B cell (primary cell): ENCODE measurements at regions not wholly inside any gene's neighbourhood (a gene's known extent, or its start where the extent isn't known, plus 50 kb on each side); places are given as distances from the start of the nearest gene placed in this dataset. TPM values are rescaled to one million over a fixed set of nuclear protein-coding genes. Genes with fewer than 3 reads are reported as not detected.

Experiments used
- ATAC-seq: fragments of 200-7000 bp; cut with Tn5 transposase; one replicate; pipeline ENCODE4 v1.10.0; 2021; ENCODE audit warnings: low read depth, mild to moderate bottlenecking, moderate number of reproducible peaks, moderate library complexity
- CTCF ChIA-PET: fragments of 350-600 bp; sonication (Branson Sonifier 250); formaldehyde crosslinking; loops from one replicate; lab custom pipeline; 2021; ENCODE audit warnings: antibody characterized with exemption, inconsistent platforms; lab: Charles Lee
- POLR2A ChIA-PET: fragments of 350-600 bp; sonication (Branson Sonifier 250); formaldehyde crosslinking; loops from one replicate; lab custom pipeline; 2021; ENCODE audit warnings: antibody characterized with exemption; lab: Charles Lee
- DNase-seq: peaks from one replicate; pipeline ENCODE4 v3.0.0; 2013
- H2AFZ ChIP-seq: 2 replicates; pipeline ENCODE4 v1.6.1; 2012; ENCODE audit warnings: mild to moderate bottlenecking, low read depth, low read length; ENCODE audit not compliant: insufficient read depth, poor library complexity, severe bottlenecking
- H3K27ac ChIP-seq, 2 donors: 1 replicate in 1 of 2; 2 replicates in 1 of 2; pipeline ENCODE4 v1.5.1; 2012 to 2013; ENCODE audit warnings: low read length in 2 of 2, mild to moderate bottlenecking in 2 of 2, moderate library complexity in 1 of 2
- H3K27me3 ChIP-seq, 4 experiments: fragments of 200-600 bp in 1 of 4; sonication (generic) in 1 of 4; replicated peaks in 1 of 4; 1 replicate in 2 of 4; 2 replicates in 2 of 4; pipeline versions ENCODE4 v1.6.1 to v1.7.0; 2013 to 2016; ENCODE audit warnings: low read length in 3 of 4, mild to moderate bottlenecking in 2 of 4, mixed read lengths in 1 of 4, moderate library complexity in 1 of 4; ENCODE audit not compliant: insufficient read depth in 4 of 4, control insufficient read depth in 3 of 4; ENCODE audit errors: control extremely low read depth in 1 of 4
- H3K36me3 ChIP-seq, 2 experiments: replicated peaks in 1 of 2; 1 replicate in 1 of 2; 2 replicates in 1 of 2; pipeline versions ENCODE4 v1.6.1 to v1.7.1; 2013; ENCODE audit warnings: low read length in 1 of 2; ENCODE audit not compliant: insufficient read depth in 2 of 2, control insufficient read depth in 1 of 2; ENCODE audit errors: control extremely low read depth in 1 of 2, extremely low read depth in 1 of 2
- H3K4me1 ChIP-seq, 2 donors: fragments of 200-600 bp in 1 of 2; sonication (generic) in 1 of 2; 1 replicate in 1 of 2; 2 replicates in 1 of 2; pipeline versions ENCODE4 v1.5.1 to v1.6.1; 2013 to 2017; ENCODE audit warnings: low read length in 2 of 2; ENCODE audit not compliant: control insufficient read depth in 2 of 2, insufficient read depth in 2 of 2
- H3K4me2 ChIP-seq: replicated peaks from 2 replicates; pipeline ENCODE3; 2012; ENCODE audit warnings: mild to moderate bottlenecking, low read depth, low read length; ENCODE audit not compliant: poor library complexity, severe bottlenecking
- H3K4me3 ChIP-seq, 5 experiments: fragments of 200-600 bp in 1 of 5; sonication (generic) in 1 of 5; 1 replicate in 3 of 5; 2 replicates in 2 of 5; pipeline versions ENCODE4 v1.5.1 to v1.7.0; 2011 to 2016; ENCODE audit warnings: low read length in 4 of 5, mild to moderate bottlenecking in 4 of 5, low read depth in 2 of 5, control low read depth in 1 of 5, moderate library complexity in 1 of 5; ENCODE audit not compliant: insufficient read depth in 1 of 5; ENCODE audit errors: control extremely low read depth in 1 of 5, extremely low read depth in 1 of 5
- H3K79me2 ChIP-seq: fragments of 200-600 bp; sonication (generic); one replicate; pipeline ENCODE4 v1.6.0; 2016; ENCODE audit warnings: low read length; ENCODE audit not compliant: control insufficient read depth, insufficient read depth
- H3K9ac ChIP-seq: fragments of 200-600 bp; sonication (generic); 2 replicates; pipeline ENCODE4 v1.6.1; 2017; ENCODE audit warnings: mild to moderate bottlenecking, low read length, moderate library complexity
- H3K9me3 ChIP-seq, 3 donors: one replicate each; pipeline versions ENCODE4 v1.6.1 to v1.7.1; 2013; ENCODE audit warnings: low read length in 2 of 3; ENCODE audit not compliant: control insufficient read depth in 2 of 3, insufficient read depth in 1 of 3; ENCODE audit errors: control extremely low read depth in 1 of 3
- H4K20me1 ChIP-seq: 2 replicates; pipeline ENCODE4 v1.6.0; 2012; ENCODE audit warnings: mild to moderate bottlenecking, low read length; ENCODE audit not compliant: insufficient read depth, control insufficient read depth, poor library complexity, severe bottlenecking
- H3K27ac Mint-ChIP-seq: one replicate; pipeline ENCODE4 v1.8.0; 2021; ENCODE audit warnings: mixed read lengths
- H3K27me3 Mint-ChIP-seq: one replicate; pipeline ENCODE4 v1.8.0; 2021; ENCODE audit warnings: mixed read lengths
- H3K4me1 Mint-ChIP-seq: one replicate; pipeline ENCODE4 v1.8.0; 2021; ENCODE audit warnings: mixed read lengths
- H3K4me3 Mint-ChIP-seq: one replicate; pipeline ENCODE4 v1.8.0; 2021; ENCODE audit warnings: mixed read lengths
- H3K9me3 Mint-ChIP-seq: one replicate; pipeline ENCODE4 v1.8.0; 2022; ENCODE audit warnings: mixed read lengths; ENCODE audit not compliant: insufficient read depth
- EZH2 ChIP-seq: IDR thresholded peaks from 2 replicates; pipeline ENCODE4 v1.6.1; 2012; ENCODE audit warnings: borderline replicate concordance, low read depth, mild to moderate bottlenecking, moderate library complexity, low read length; ENCODE audit not compliant: insufficient read depth, poor library complexity, severe bottlenecking
- WGBS: methylation state at CpG from one replicate; pipeline ENCODE4 v1.1.5; 2013; ENCODE audit warnings: missing lambda C conversion rate; ENCODE audit not compliant: insufficient coverage; 5-methylcytosine and 5-hydroxymethylcytosine counted together
- intact Hi-C: fragments of 100-400 bp; cut with micrococcal nuclease; formaldehyde crosslinking; loops from one replicate; pipeline ENCODE4 v1.10.0; 2022
- small RNA-seq: library from RNA; depleted of rRNA; stranded (forward); fragments of <200 nt; gene quantifications from one replicate; pipeline ENCODE3, GENCODE V24; 2012; ENCODE audit warnings: low replicate concordance, low read depth; ENCODE audit not compliant: insufficient read length
- TF ChIP-seq, protein P1 (sequence below): fragments of 200-600 bp; IDR thresholded peaks from one replicate; pipeline ENCODE4 v1.8.0; 2022; ENCODE audit warnings: antibody characterized with exemption, mild to moderate bottlenecking

DNA sequence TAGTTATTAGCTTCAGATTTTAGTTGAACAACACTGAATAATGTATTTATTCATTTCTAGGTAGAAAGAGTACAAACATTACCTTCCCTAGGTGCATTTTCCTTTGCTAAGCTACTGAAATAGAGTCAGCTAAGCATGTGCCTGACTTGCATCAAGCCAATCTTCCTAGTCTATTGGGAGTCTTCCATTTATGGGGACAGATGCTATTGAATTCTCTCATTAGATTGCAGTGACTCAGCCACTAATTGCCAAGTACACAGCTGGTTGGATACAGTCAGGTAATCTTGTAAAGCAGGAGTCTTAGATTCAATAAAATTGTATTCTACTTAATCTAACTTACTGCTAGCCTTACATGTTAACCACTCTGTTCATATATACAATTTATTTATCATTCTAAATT, 55.2 kb upstream of the RPS13 start:
- no peaks in the 10 kb centered on the region for H3K4me1 Mint-ChIP-seq
- H3K9me3 ChIP-seq: no peaks in the 10 kb centered on the region
- H3K79me2 ChIP-seq: no peaks in the 10 kb centered on the region
- no peak overlapping the region for H3K9ac ChIP-seq
- DNase-seq: no peak
- no peak overlapping the region for H3K27ac Mint-ChIP-seq
- H2AFZ ChIP-seq: no peak overlapping the region
- H3K9me3 Mint-ChIP-seq: no peaks in the 10 kb centered on the region
- no peak overlapping the region for H3K4me3 ChIP-seq
- H3K27me3 Mint-ChIP-seq: no peaks in the 10 kb centered on the region
- H4K20me1 ChIP-seq: no peaks in the 10 kb centered on the region
- no peaks in the 10 kb centered on the region for H3K4me1 ChIP-seq
- TF ChIP-seq, protein P1, sequence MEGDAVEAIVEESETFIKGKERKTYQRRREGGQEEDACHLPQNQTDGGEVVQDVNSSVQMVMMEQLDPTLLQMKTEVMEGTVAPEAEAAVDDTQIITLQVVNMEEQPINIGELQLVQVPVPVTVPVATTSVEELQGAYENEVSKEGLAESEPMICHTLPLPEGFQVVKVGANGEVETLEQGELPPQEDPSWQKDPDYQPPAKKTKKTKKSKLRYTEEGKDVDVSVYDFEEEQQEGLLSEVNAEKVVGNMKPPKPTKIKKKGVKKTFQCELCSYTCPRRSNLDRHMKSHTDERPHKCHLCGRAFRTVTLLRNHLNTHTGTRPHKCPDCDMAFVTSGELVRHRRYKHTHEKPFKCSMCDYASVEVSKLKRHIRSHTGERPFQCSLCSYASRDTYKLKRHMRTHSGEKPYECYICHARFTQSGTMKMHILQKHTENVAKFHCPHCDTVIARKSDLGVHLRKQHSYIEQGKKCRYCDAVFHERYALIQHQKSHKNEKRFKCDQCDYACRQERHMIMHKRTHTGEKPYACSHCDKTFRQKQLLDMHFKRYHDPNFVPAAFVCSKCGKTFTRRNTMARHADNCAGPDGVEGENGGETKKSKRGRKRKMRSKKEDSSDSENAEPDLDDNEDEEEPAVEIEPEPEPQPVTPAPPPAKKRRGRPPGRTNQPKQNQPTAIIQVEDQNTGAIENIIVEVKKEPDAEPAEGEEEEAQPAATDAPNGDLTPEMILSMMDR: no peak
- no peak for TF ChIP-seq EZH2
- H3K36me3 ChIP-seq: peaks cover 0 to 25% of the 10 kb centered on the region in 2 experiments
- no peaks in the 10 kb centered on the region for H3K27me3 ChIP-seq
- ChIA-PET CTCF (no interaction called here), POLR2A (no interaction called here)
- H3K4me3 Mint-ChIP-seq: no peak overlapping the region
- no peak overlapping the region for H3K27ac ChIP-seq
- intact Hi-C loops: no loop called here
- H3K4me2 ChIP-seq: no peak overlapping the region
- no peak for ATAC-seq

DNA sequence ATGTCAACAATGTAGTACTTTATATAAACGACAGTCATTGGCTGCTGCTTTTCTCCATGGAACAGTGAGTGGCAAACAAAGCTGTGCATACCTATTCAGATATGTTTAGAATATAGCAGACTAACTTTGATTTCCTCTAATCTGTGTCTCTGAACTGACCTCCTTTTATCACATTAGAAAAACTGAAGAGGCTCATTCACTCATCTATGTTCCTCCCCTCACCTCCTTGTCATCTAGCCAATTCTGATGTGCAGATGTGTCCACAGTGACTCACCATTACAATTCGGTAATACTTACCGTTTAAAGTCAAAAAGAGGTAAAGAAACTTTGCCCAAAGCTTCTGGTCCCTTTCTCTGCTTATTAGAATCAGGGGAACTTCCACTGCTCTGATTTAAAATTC, 51.5 kb upstream of the RPS13 start:
- ChIA-PET POLR2A (no interaction called here), CTCF (no interaction called here)
- H3K9ac ChIP-seq: no peak overlapping the region
- H3K9me3 Mint-ChIP-seq: no peaks in the 10 kb centered on the region
- H3K4me1 ChIP-seq: no peaks in the 10 kb centered on the region
- no peaks in the 10 kb centered on the region for H3K4me1 Mint-ChIP-seq
- no peaks in the 10 kb centered on the region for H3K27me3 Mint-ChIP-seq
- H4K20me1 ChIP-seq: no peaks in the 10 kb centered on the region
- no peak overlapping the region for H3K4me3 ChIP-seq
- no peaks in the 10 kb centered on the region for H3K79me2 ChIP-seq
- no peak overlapping the region for H3K4me2 ChIP-seq
- H3K4me3 Mint-ChIP-seq: no peak overlapping the region
- no peaks in the 10 kb centered on the region for H3K9me3 ChIP-seq
- intact Hi-C loops: no loop called here
- no peak overlapping the region for H3K27ac ChIP-seq
- DNase-seq (no peak), ATAC-seq (no peak)
- WGBS: no CpG with 5 or more reads among the region's 3 CpGs
- no peak for TF ChIP-seq EZH2
- TF ChIP-seq, protein P1: no peak
- H2AFZ ChIP-seq: no peak overlapping the region
- no peak overlapping the region for H3K27ac Mint-ChIP-seq
- H3K36me3 ChIP-seq: peaks cover 0 to 17% of the 10 kb centered on the region in 2 experiments
- no peaks in the 10 kb centered on the region for H3K27me3 ChIP-seq

Small RNA genes in the stretch of these regions (small RNA-seq; reads per million reads assigned to genes)
- gene AC126389.1: not detected
